A549 (cell line): ENCODE measurements at regions not wholly inside any gene's neighbourhood (a gene's known extent, or its start where the extent isn't known, plus 50 kb on each side); places are given as distances from the start of the nearest gene placed in this dataset.
"Not testable (repeated sequence)": the region's sequence is repeated elsewhere in the genome, so short reads cannot be mapped to it uniquely, and the experiment has no call there.

ENCODE experiments used
- CHD2 ChIP-seq: fragments of 150-350 bp; IDR thresholded peaks from 2 replicates; pipeline ENCODE4 v1.6.1; 2014; ENCODE audit warnings: low read length; ENCODE audit not compliant: partially characterized antibody
- CTCF ChIP-seq: fragments of >200 bp; sonication (Bioruptor Twin); formaldehyde crosslinking; IDR thresholded peaks from 3 replicates; pipeline ENCODE4 v1.5.1; 2016
- EP300 ChIP-seq, 2 experiments: fragments of >200 bp; sonication (Bioruptor Twin); formaldehyde crosslinking; IDR thresholded peaks; 2 replicates in 1 of 2; 3 replicates in 1 of 2; pipeline ENCODE4 v1.6.1; 2016 to 2017
- POLR2A ChIP-seq: IDR thresholded peaks from 2 replicates; pipeline ENCODE4 v1.6.1; 2012; ENCODE audit warnings: mild to moderate bottlenecking, low read length

GRCh38 chr2:16086136-16086535, 145.8 kb downstream of the MYCN start:
- TF ChIP-seq CHD2; CTCF; POLR2A; EP300 (IDR thresholded peaks at IDR 0.05): not testable (repeated sequence)
